ENCODE measurements at regions not wholly inside any gene's neighbourhood (a gene's known extent, or its start where the extent isn't known, plus 50 kb on each side); places are given as distances from the start of the nearest gene placed in this dataset.

DNA sequence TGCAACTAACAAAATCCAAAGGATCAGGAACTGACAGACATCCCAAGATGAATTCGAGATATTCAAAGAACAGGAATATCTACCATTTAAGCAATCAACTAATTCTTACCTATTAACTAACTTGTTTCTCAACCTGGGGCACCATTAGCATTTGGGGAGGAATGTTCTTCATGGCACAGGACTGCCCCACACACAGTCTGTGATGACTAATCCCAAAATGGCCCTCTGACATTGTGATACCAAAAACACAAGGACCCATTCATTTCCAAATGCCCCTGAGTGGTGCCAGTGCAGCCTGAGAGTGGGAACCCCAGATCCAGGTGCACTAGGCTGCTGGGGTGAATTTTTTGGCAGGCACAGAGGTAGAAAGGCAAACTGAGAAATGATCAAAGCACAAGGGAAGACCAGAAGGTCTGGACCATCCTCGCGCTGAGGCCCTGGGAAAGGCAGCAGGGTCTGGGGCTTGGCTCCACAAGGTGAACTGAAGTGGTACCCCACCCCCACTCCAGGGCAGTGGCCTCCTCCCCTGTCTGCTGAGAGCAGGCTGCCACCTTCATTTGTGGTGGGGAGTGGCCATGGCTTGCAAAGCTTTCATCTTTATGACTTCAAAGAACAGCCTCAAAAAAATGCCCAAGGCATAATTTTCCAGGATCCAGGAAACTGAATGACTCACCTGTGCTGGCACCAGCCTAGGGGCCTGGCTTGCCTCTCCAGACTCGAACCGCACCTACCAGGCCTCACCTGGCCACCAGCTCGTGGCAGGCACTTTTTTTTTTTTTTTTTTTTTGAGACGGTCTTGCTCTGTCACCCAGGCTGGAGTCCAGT, 122.4 kb downstream of the BCOR start:
- Histone ChIP-seq H3K79me1 (ENCODE audit: low read depth in 1 of 2, low read length in 2 of 2) (no peaks in the 10 kb centered on the region), H4K5ac (ENCODE audit: low read depth, low read length) (no peak overlapping the region), H2AFZ (replicated peaks; ENCODE audit: low read length, poor library complexity) (no peak overlapping the region), H3K9me3 (ENCODE audit: control insufficient read depth, insufficient read depth, low read length) (no peaks in the 10 kb centered on the region; the same call in 1 of the 2 replicates), H2AK5ac (ENCODE audit: low read depth, low read length) (no peak overlapping the region), H4K8ac (ENCODE audit: low read depth in 2 of 2, low read length in 2 of 2) (no peak overlapping the region), H2BK120ac (ENCODE audit: low read depth, low read length) (no peak overlapping the region), H2BK20ac (ENCODE audit: low read depth, low read length) (no peak overlapping the region), H3K27me3 (ENCODE audit: control insufficient read depth, insufficient read depth, low read length) (peaks cover 15% of the 10 kb centered on the region), H3K14ac (replicated peaks; ENCODE audit: low read depth, low read length) (no peak overlapping the region), H2BK15ac (ENCODE audit: low read depth, low read length) (no peak overlapping the region), H3K4ac (ENCODE audit: low read depth, low read length) (no peak overlapping the region), H2AK9ac (replicated peaks; ENCODE audit: low read depth, low read length, poor library complexity) (peak overlapping the region; percentile 66), H3K18ac (ENCODE audit: low read depth, low read length) (no peak overlapping the region), H3K9me1 (ENCODE audit: insufficient read depth, low read length) (no peaks in the 10 kb centered on the region), H4K20me1 (ENCODE audit: insufficient read depth, low read length) (no peaks in the 10 kb centered on the region), H3K27ac (ENCODE audit: insufficient read depth, low read length) (no peak overlapping the region), H3K4me3 (ENCODE audit: insufficient read depth, low read depth, low read length) (no peak overlapping the region), H3K4me2 (ENCODE audit: low read depth, low read length) (no peak overlapping the region), H3K4me1 (ENCODE audit: control insufficient read depth, insufficient read depth, low read length) (0 out of 2 replicates have a peak, but pooled peaks cover 1% of the 10 kb centered on the region), H4K91ac (ENCODE audit: insufficient read depth, low read depth, low read length) (no peak overlapping the region), H3K56ac (ENCODE audit: extremely low read depth, insufficient read depth, low read length) (no peak overlapping the region), H3K36me3 (ENCODE audit: control insufficient read depth, insufficient read depth, low read length) (no peaks in the 10 kb centered on the region), H3K23ac (ENCODE audit: low read depth, low read length) (no peak overlapping the region), H3K9ac (ENCODE audit: low read depth, low read length) (no peak overlapping the region), H2BK5ac (ENCODE audit: low read depth, low read length, poor library complexity, severe bottlenecking) (no peak overlapping the region)
- ATAC-seq (ENCODE audit: low read depth) (no peak), DNase-seq (no peak)
- intact Hi-C loops (cut with micrococcal nuclease) (no loop called here), in situ Hi-C loops (cut with MboI; ENCODE audit: low sequenced_read_pairs) (no loop called here), dilution Hi-C loops (cut with HindIII; ENCODE audit: low sequenced_read_pairs, unreplicated experiment) (no loop called here)
- CTCF ChIA-PET: no interaction called here
- POLR2A ChIA-PET (ENCODE audit: unreplicated experiment): no interaction called here
- no TSS peak for BruUV-seq (replicated peaks)
- TF ChIP-seq POLR2A (IDR thresholded peaks at IDR 0.05; ENCODE audit: low read depth, low read length): no peak
- TF ChIP-seq RFX5 (IDR thresholded peaks at IDR 0.05; ENCODE audit: low read depth, low read length): no peak
- no peak for TF ChIP-seq USF2 (IDR thresholded peaks at IDR 0.05; ENCODE audit: low read depth, low read length)
- no peak for TF ChIP-seq CHD1 (IDR thresholded peaks at IDR 0.05; ENCODE audit: low read depth, low read length)
- no peak for TF ChIP-seq MXI1 (IDR thresholded peaks at IDR 0.05; ENCODE audit: borderline replicate concordance, low read depth, low read length)
- no peak for TF ChIP-seq MAFK (IDR thresholded peaks at IDR 0.05; ENCODE audit: low read depth, low read length)
- TF ChIP-seq, protein P1, sequence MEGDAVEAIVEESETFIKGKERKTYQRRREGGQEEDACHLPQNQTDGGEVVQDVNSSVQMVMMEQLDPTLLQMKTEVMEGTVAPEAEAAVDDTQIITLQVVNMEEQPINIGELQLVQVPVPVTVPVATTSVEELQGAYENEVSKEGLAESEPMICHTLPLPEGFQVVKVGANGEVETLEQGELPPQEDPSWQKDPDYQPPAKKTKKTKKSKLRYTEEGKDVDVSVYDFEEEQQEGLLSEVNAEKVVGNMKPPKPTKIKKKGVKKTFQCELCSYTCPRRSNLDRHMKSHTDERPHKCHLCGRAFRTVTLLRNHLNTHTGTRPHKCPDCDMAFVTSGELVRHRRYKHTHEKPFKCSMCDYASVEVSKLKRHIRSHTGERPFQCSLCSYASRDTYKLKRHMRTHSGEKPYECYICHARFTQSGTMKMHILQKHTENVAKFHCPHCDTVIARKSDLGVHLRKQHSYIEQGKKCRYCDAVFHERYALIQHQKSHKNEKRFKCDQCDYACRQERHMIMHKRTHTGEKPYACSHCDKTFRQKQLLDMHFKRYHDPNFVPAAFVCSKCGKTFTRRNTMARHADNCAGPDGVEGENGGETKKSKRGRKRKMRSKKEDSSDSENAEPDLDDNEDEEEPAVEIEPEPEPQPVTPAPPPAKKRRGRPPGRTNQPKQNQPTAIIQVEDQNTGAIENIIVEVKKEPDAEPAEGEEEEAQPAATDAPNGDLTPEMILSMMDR (conservative IDR thresholded peaks at IDR 0.05; ENCODE audit: low read depth, low read length): no peak
- no peak for TF ChIP-seq MAZ (IDR thresholded peaks at IDR 0.05; ENCODE audit: borderline replicate concordance, low read depth, low read length)
- TF ChIP-seq NFE2L2 (IDR thresholded peaks at IDR 0.05; ENCODE audit: low read depth, low read length): no peak
- no peak for TF ChIP-seq FOS (IDR thresholded peaks at IDR 0.05; ENCODE audit: low read depth, low read length)
- TF ChIP-seq BHLHE40 (IDR thresholded peaks at IDR 0.05; ENCODE audit: low read depth, low read length): no peak
- TF ChIP-seq RAD21 (IDR thresholded peaks at IDR 0.05; ENCODE audit: low read length): no peak
- no peak for TF ChIP-seq CEBPB (IDR thresholded peaks at IDR 0.05; ENCODE audit: low read depth, low read length)
- no peak for TF ChIP-seq RCOR1 (IDR thresholded peaks at IDR 0.05; ENCODE audit: insufficient replicate concordance, low read length)
- TF ChIP-seq, protein P2, sequence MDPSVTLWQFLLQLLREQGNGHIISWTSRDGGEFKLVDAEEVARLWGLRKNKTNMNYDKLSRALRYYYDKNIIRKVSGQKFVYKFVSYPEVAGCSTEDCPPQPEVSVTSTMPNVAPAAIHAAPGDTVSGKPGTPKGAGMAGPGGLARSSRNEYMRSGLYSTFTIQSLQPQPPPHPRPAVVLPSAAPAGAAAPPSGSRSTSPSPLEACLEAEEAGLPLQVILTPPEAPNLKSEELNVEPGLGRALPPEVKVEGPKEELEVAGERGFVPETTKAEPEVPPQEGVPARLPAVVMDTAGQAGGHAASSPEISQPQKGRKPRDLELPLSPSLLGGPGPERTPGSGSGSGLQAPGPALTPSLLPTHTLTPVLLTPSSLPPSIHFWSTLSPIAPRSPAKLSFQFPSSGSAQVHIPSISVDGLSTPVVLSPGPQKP (IDR thresholded peaks at IDR 0.05; ENCODE audit: borderline replicate concordance, low read depth, low read length): no peak
- no peak for TF ChIP-seq SMC3 (IDR thresholded peaks at IDR 0.05; ENCODE audit: low read depth, low read length)
- no CpG with 5 or more reads among the region's 7 CpGs for WGBS, 2 experiments (ENCODE audit: extremely low coverage in 2 of 2, insufficient read length in 1 of 2)

Data from IMR-90 (cell line).